Astrocyte (in vitro differentiated cells and primary cell): ENCODE measurements at regions not wholly inside any gene's neighbourhood (a gene's known extent, or its start where the extent isn't known, plus 50 kb on each side); places are given as distances from the start of the nearest gene placed in this dataset.

Experiments used
- DNase-seq: peaks from one replicate; pipeline ENCODE4 v3.0.0-alpha.2; 2010; ENCODE audit warnings: low read depth
- FAIRE-seq: peaks from 2 replicates; lab custom pipeline; 2011; peaks lifted over from hg19 to GRCh38; lab: Jason Lieb, UNC
- H2AFZ ChIP-seq: 2 replicates; pipeline ENCODE4 v1.6.0; 2012; ENCODE audit warnings: low read depth, low read length, inconsistent platforms
- H3K27ac ChIP-seq: 2 replicates; pipeline ENCODE4 v1.5.1; 2011; ENCODE audit warnings: low read depth, low read length, inconsistent platforms
- H3K27me3 ChIP-seq: 2 replicates; pipeline ENCODE4 v1.6.0; 2011; ENCODE audit warnings: low read length, inconsistent platforms; ENCODE audit not compliant: insufficient read depth
- H3K36me3 ChIP-seq: 2 replicates; pipeline ENCODE4 v1.5.1; 2011; ENCODE audit warnings: low read length, inconsistent platforms; ENCODE audit not compliant: insufficient read depth
- H3K4me1 ChIP-seq: 2 replicates; pipeline ENCODE4 v1.5.1; 2011; ENCODE audit warnings: low read length, inconsistent platforms; ENCODE audit not compliant: insufficient read depth
- H3K4me2 ChIP-seq: 2 replicates; pipeline ENCODE4 v1.6.0; 2012; ENCODE audit warnings: low read length, inconsistent platforms
- H3K4me3 ChIP-seq: 2 replicates; pipeline ENCODE4 v1.5.1; 2011; ENCODE audit warnings: low read depth, mild to moderate bottlenecking, low read length, inconsistent platforms; ENCODE audit not compliant: insufficient read depth
- H3K79me2 ChIP-seq: 2 replicates; pipeline ENCODE4 v1.6.0; 2012; ENCODE audit warnings: mild to moderate bottlenecking, low read length, inconsistent platforms; ENCODE audit not compliant: insufficient read depth
- H3K9ac ChIP-seq: 2 replicates; pipeline ENCODE4 v1.6.0; 2012; ENCODE audit warnings: mild to moderate bottlenecking, low read length, inconsistent platforms
- H3K9me3 ChIP-seq: 2 replicates; pipeline ENCODE4 v1.5.1; 2012; ENCODE audit warnings: low read depth, mild to moderate bottlenecking, low read length, inconsistent platforms; ENCODE audit not compliant: insufficient read depth
- H4K20me1 ChIP-seq: 2 replicates; pipeline ENCODE4 v1.6.0; 2012; ENCODE audit warnings: low read length, inconsistent platforms; ENCODE audit not compliant: insufficient read depth
- H3K27ac Mint-ChIP-seq: one replicate; pipeline ENCODE4 v1.8.0; 2021; ENCODE audit warnings: mild to moderate bottlenecking, mixed read lengths; ENCODE audit not compliant: unreplicated experiment
- H3K27me3 Mint-ChIP-seq: one replicate; pipeline ENCODE4 v1.8.0; 2021; ENCODE audit warnings: low read depth, mixed read lengths; ENCODE audit not compliant: unreplicated experiment
- H3K36me3 Mint-ChIP-seq: one replicate; pipeline ENCODE4 v1.8.0; 2021; ENCODE audit warnings: low read depth, mixed read lengths; ENCODE audit not compliant: unreplicated experiment
- H3K4me1 Mint-ChIP-seq: one replicate; pipeline ENCODE4 v1.8.0; 2021; ENCODE audit warnings: low read depth, mixed read lengths; ENCODE audit not compliant: unreplicated experiment
- H3K4me3 Mint-ChIP-seq: one replicate; pipeline ENCODE4 v1.8.0; 2021; ENCODE audit warnings: mild to moderate bottlenecking, moderate library complexity, mixed read lengths; ENCODE audit not compliant: unreplicated experiment
- H3K9me3 Mint-ChIP-seq: one replicate; pipeline ENCODE4 v1.8.0; 2021; ENCODE audit warnings: mild to moderate bottlenecking, mixed read lengths; ENCODE audit not compliant: unreplicated experiment
- CTCF ChIP-seq: IDR thresholded peaks from 2 replicates; pipeline ENCODE4 v1.5.1; 2011; ENCODE audit warnings: low read depth, mild to moderate bottlenecking, inconsistent platforms, low read length, moderate library complexity; ENCODE audit not compliant: insufficient read depth
- EZH2 ChIP-seq: IDR thresholded peaks from 2 replicates; pipeline ENCODE4 v1.6.1; 2012; ENCODE audit warnings: mild to moderate bottlenecking, low read length, inconsistent platforms; ENCODE audit not compliant: insufficient read depth

- FAIRE-seq (no peak), DNase-seq (no peak)
- no peaks in the 10 kb centered on the region for H3K79me2 ChIP-seq
- no peak overlapping the region for H3K27ac ChIP-seq
- H3K4me2 ChIP-seq, result peak overlapping the region; percentile 91
- H3K9me3 ChIP-seq, result no peaks in the 10 kb centered on the region
- H3K27me3 ChIP-seq, result peaks cover 3% of the 10 kb centered on the region
- peak overlapping the region; percentile 59 for H3K4me3 ChIP-seq
- H3K27ac Mint-ChIP-seq, result no peak overlapping the region
- peaks cover 12% of the 10 kb centered on the region for H3K4me1 Mint-ChIP-seq
- H3K4me1 ChIP-seq, result peaks cover 4% of the 10 kb centered on the region
- H4K20me1 ChIP-seq, result no peaks in the 10 kb centered on the region
- H3K36me3 Mint-ChIP-seq, result no peaks in the 10 kb centered on the region
- H3K27me3 Mint-ChIP-seq, result peaks cover 1% of the 10 kb centered on the region
- H3K9ac ChIP-seq, result no peak overlapping the region
- H2AFZ ChIP-seq, result peak overlapping the region; percentile 79
- no peaks in the 10 kb centered on the region for H3K9me3 Mint-ChIP-seq
- no peaks in the 10 kb centered on the region for H3K36me3 ChIP-seq
- H3K4me3 Mint-ChIP-seq, result peak overlapping the region; percentile 88
- TF ChIP-seq EZH2 (peak; percentile 54), CTCF (no peak)
These were observed 276.9 kb upstream of the NEBL start for GRCh38 chr10:21173802-21174714.

GRCh38 chr10:21172930-21173801 lies 276.1 kb upstream of the NEBL start:
- H3K27me3 ChIP-seq, result peaks cover 3% of the 10 kb centered on the region
- H3K27ac Mint-ChIP-seq, result no peak overlapping the region
- H2AFZ ChIP-seq, result peak overlapping the region; percentile 75

More at GRCh38 chr10:21172930-21173801, 276.1 kb upstream of the NEBL start:
- H3K27ac ChIP-seq, result no peak overlapping the region
- H3K9ac ChIP-seq, result no peak overlapping the region
- no peak for TF ChIP-seq CTCF
- peak; percentile 50 for TF ChIP-seq EZH2
- peak overlapping the region; percentile 59 for H3K4me3 ChIP-seq
- no peaks in the 10 kb centered on the region for H3K9me3 Mint-ChIP-seq
- no peaks in the 10 kb centered on the region for H3K36me3 Mint-ChIP-seq
- H4K20me1 ChIP-seq, result no peaks in the 10 kb centered on the region
- no peaks in the 10 kb centered on the region for H3K79me2 ChIP-seq
- H3K9me3 ChIP-seq, result no peaks in the 10 kb centered on the region
- peak overlapping the region; percentile 91 for H3K4me2 ChIP-seq
- peaks cover 1% of the 10 kb centered on the region for H3K27me3 Mint-ChIP-seq
- peaks cover 4% of the 10 kb centered on the region for H3K4me1 ChIP-seq
- H3K4me3 Mint-ChIP-seq, result peak overlapping the region; percentile 88
- H3K36me3 ChIP-seq, result no peaks in the 10 kb centered on the region
- DNase-seq (no peak), FAIRE-seq (no peak)
- H3K4me1 Mint-ChIP-seq, result peaks cover 10% of the 10 kb centered on the region
